ENCODE measurements at regions not wholly inside any gene's neighbourhood (a gene's known extent, or its start where the extent isn't known, plus 50 kb on each side); places are given as distances from the start of the nearest gene placed in this dataset.
A peak's percentile ranks its signal among the peaks of the same experiment; 100 is the strongest.

DNA sequence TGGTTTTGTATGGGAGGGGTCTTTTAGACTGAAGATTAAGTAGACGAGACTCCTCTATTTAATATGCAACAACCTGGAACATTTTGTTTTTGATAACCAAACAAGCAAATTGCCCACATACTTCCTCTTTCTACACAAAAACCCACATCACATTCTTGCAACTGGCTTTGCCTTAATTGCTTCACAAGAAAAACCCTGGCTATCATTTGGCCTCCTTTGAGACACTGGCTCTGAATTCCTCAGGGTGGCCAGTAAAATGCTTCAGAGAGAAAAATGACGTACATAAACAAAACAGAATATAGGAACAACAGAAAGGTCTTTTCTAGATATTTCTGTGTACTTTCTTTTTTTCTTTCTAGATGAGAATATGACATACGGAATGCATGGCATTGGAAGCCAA is 103.0 kb downstream of the TRIB2 start:
- Histone ChIP-seq H2AFZ (ENCODE audit: low read length) (no peak overlapping the region), H3K79me2 (ENCODE audit: control insufficient read depth, insufficient read depth, low read length) (no peaks in the 10 kb centered on the region), H3K27me3 (ENCODE audit: control insufficient read depth, insufficient read depth, low read length) (no peaks in the 10 kb centered on the region), H3K9ac (ENCODE audit: insufficient read depth, low read length) (peak overlapping the region; percentile 11), H3K36me3 (ENCODE audit: control insufficient read depth, insufficient read depth, low read length) (no peaks in the 10 kb centered on the region), H3K27ac (ENCODE audit: insufficient read depth, low read length) (peak overlapping the region; percentile 71), H3K9me3 (ENCODE audit: control insufficient read depth, insufficient read depth, low read depth, low read length) (no peaks in the 10 kb centered on the region), H4K20me1 (ENCODE audit: control insufficient read depth, extremely low read depth, insufficient read depth, low read length) (no peaks in the 10 kb centered on the region), H3K4me1 (ENCODE audit: control insufficient read depth, extremely low read depth, insufficient read depth, low read length) (peaks cover 27% of the 10 kb centered on the region), H3K4me3 (replicated peaks in 1 of 4; ENCODE audit: control extremely low read depth in 1 of 4, insufficient read depth in 1 of 4, low read depth in 3 of 4, low read length in 4 of 4) (no peak overlapping the region), H3K4me2 (ENCODE audit: extremely low read depth, insufficient read depth, low read length) (no peak overlapping the region)
- peak; percentile 55 to 84 for DNase-seq (ENCODE audit: low read depth in 2 of 2)
- TF ChIP-seq, protein P1, sequence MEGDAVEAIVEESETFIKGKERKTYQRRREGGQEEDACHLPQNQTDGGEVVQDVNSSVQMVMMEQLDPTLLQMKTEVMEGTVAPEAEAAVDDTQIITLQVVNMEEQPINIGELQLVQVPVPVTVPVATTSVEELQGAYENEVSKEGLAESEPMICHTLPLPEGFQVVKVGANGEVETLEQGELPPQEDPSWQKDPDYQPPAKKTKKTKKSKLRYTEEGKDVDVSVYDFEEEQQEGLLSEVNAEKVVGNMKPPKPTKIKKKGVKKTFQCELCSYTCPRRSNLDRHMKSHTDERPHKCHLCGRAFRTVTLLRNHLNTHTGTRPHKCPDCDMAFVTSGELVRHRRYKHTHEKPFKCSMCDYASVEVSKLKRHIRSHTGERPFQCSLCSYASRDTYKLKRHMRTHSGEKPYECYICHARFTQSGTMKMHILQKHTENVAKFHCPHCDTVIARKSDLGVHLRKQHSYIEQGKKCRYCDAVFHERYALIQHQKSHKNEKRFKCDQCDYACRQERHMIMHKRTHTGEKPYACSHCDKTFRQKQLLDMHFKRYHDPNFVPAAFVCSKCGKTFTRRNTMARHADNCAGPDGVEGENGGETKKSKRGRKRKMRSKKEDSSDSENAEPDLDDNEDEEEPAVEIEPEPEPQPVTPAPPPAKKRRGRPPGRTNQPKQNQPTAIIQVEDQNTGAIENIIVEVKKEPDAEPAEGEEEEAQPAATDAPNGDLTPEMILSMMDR (conservative IDR thresholded peaks at IDR 0.05 in 1 of 2, IDR thresholded peaks at IDR 0.05 in 1 of 2; ENCODE audit: low read depth in 1 of 2, low read length in 2 of 2): no peak
- no peak for TF ChIP-seq EZH2 (IDR thresholded peaks at IDR 0.05; ENCODE audit: low read length, missing control alignments)

- H3K4me1 ChIP-seq (ENCODE audit: control insufficient read depth, extremely low read depth, insufficient read depth, low read length): peaks cover 25% of the 10 kb centered on the region
- no peak overlapping the region for H2AFZ ChIP-seq (ENCODE audit: low read length)
- TF ChIP-seq EZH2 (IDR thresholded peaks at IDR 0.05; ENCODE audit: low read length, missing control alignments): no peak
- TF ChIP-seq, protein P1 (conservative IDR thresholded peaks at IDR 0.05 in 1 of 2, IDR thresholded peaks at IDR 0.05 in 1 of 2; ENCODE audit: low read depth in 1 of 2, low read length in 2 of 2): no peak
Measured at GRCh38 chr2:12821656-12822055, 104.9 kb downstream of the TRIB2 start.

DNA sequence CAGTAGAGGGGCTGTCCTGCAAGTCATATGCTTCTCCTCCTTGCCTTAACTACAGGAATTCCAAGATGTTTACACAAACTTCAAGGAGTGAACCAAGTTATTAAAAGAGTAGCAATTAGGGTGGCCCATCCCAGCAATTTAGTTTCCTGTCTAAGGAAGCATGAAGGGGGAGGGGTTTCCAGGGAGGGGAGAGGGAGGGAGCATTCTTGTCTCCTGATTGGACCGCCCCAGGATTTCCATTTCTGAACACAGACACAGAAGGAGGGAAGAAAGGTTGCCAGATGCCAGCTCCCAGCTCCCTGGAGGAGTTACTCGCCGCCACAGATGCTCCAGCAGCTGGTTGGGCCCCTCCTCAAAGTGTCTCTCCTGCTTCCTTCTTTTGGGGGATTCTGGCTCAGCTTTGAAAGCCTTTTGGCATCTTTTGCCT is 107.6 kb downstream of the TRIB2 start:
- H3K4me3 ChIP-seq (replicated peaks in 1 of 4; ENCODE audit: control extremely low read depth in 1 of 4, insufficient read depth in 1 of 4, low read depth in 3 of 4, low read length in 4 of 4): no peak overlapping the region
- H3K9ac ChIP-seq (ENCODE audit: insufficient read depth, low read length): no peak overlapping the region
- H3K27me3 ChIP-seq (ENCODE audit: control insufficient read depth, insufficient read depth, low read length): no peaks in the 10 kb centered on the region
- H3K4me2 ChIP-seq (ENCODE audit: extremely low read depth, insufficient read depth, low read length): peak overlapping the region; percentile 62
- H3K79me2 ChIP-seq (ENCODE audit: control insufficient read depth, insufficient read depth, low read length): no peaks in the 10 kb centered on the region
- peak; percentile 38 to 73 for DNase-seq (ENCODE audit: low read depth in 2 of 2)
- no peaks in the 10 kb centered on the region for H4K20me1 ChIP-seq (ENCODE audit: control insufficient read depth, extremely low read depth, insufficient read depth, low read length)
- TF ChIP-seq EZH2 (IDR thresholded peaks at IDR 0.05; ENCODE audit: low read length, missing control alignments): no peak
- TF ChIP-seq, protein P1 (conservative IDR thresholded peaks at IDR 0.05 in 1 of 2, IDR thresholded peaks at IDR 0.05 in 1 of 2; ENCODE audit: low read depth in 1 of 2, low read length in 2 of 2): no peak
- no peaks in the 10 kb centered on the region for H3K36me3 ChIP-seq (ENCODE audit: control insufficient read depth, insufficient read depth, low read length)
- H3K9me3 ChIP-seq (ENCODE audit: control insufficient read depth, insufficient read depth, low read depth, low read length): no peaks in the 10 kb centered on the region
- peak overlapping the region; percentile 40 for H2AFZ ChIP-seq (ENCODE audit: low read length)
- H3K4me1 ChIP-seq (ENCODE audit: control insufficient read depth, extremely low read depth, insufficient read depth, low read length): peaks cover 13% of the 10 kb centered on the region
- peak overlapping the region; percentile 29 for H3K27ac ChIP-seq (ENCODE audit: insufficient read depth, low read length)

More at GRCh38 chr2:12821656-12822055, 104.9 kb downstream of the TRIB2 start:
- H4K20me1 ChIP-seq (ENCODE audit: control insufficient read depth, extremely low read depth, insufficient read depth, low read length): no peaks in the 10 kb centered on the region
- H3K9me3 ChIP-seq (ENCODE audit: control insufficient read depth, insufficient read depth, low read depth, low read length): no peaks in the 10 kb centered on the region
- H3K4me2 ChIP-seq (ENCODE audit: extremely low read depth, insufficient read depth, low read length): no peak overlapping the region
- H3K4me3 ChIP-seq (replicated peaks in 1 of 4; ENCODE audit: control extremely low read depth in 1 of 4, insufficient read depth in 1 of 4, low read depth in 3 of 4, low read length in 4 of 4): no peak overlapping the region
- no peak overlapping the region for H3K9ac ChIP-seq (ENCODE audit: insufficient read depth, low read length)
- no peaks in the 10 kb centered on the region for H3K36me3 ChIP-seq (ENCODE audit: control insufficient read depth, insufficient read depth, low read length)
- no peaks in the 10 kb centered on the region for H3K79me2 ChIP-seq (ENCODE audit: control insufficient read depth, insufficient read depth, low read length)
- no peak for DNase-seq (ENCODE audit: low read depth in 2 of 2)
- no peaks in the 10 kb centered on the region for H3K27me3 ChIP-seq (ENCODE audit: control insufficient read depth, insufficient read depth, low read length)
- H3K27ac ChIP-seq (ENCODE audit: insufficient read depth, low read length): no peak overlapping the region
